ENCODE measurements at regions not wholly inside any gene's neighbourhood (a gene's known extent, or its start where the extent isn't known, plus 50 kb on each side); places are given as distances from the start of the nearest gene placed in this dataset.

DNA sequence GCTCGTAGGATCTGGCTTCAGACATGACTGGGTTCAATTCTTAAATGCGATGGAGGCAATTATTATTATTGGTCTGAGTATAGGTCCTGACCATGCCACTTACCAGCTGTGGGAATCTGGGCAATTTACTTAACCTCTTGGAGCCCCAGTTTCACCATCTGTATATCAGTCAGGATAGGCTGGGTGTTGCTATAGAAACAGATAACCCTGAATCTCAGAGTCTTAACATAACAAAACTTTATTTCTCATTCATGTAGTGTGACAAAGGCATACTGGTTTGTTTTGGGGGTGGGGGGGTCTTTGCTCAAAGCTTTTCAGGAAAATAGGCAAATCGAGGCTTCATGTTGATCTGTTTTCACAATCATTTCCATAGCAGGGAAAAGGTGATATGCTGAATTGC is 199.6 kb upstream of the SRRM4 start:
- no peak for DNase-seq (ENCODE audit: low read depth)
- in situ Hi-C loops (cut with HindIII; ENCODE audit: low pct_unique_long_range_greater_than_20kb, low sequenced_read_pairs): no loop called here

DNA sequence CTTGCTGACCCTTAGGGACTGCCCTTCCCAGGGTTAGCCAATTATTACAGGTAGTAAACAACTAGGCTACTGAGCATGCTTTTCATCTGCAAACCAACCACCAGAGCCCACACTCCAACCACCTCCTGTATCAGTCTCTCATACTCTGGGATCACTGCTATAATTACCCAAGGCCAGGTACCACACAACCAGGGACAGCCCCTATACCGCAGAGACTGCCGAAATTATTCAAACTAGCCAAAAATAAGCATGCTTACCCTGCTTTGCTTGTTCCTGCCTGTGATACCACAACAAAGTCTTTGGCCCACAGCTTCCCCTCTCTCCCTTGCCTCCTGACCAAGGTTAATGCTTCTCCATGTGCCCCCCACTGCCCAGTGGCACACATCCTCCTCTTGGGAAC is 197.6 kb upstream of the SRRM4 start:
- DNase-seq (ENCODE audit: low read depth): no peak
- in situ Hi-C loops (cut with HindIII; ENCODE audit: low pct_unique_long_range_greater_than_20kb, low sequenced_read_pairs): no loop called here

DNA sequence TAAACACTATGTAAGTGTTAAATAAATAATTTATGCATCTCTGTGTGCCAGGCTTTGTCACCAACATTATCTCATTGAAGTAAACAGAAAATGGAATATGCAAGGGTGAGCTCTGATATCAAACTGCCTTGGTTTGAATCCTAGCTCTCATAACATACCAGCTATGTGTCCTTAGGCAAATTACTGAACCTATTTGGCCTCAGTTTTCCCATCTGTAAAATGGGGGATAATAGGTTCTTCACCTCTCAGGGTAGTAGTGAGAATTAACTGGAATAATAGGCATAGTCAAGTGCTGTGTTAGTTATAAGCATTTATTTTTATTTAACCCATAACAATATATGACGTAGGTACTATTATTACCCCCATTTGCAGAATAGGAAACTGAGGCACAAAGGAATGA is 190.8 kb upstream of the SRRM4 start:
- no peak for DNase-seq (ENCODE audit: low read depth)
- in situ Hi-C loops (cut with HindIII; ENCODE audit: low pct_unique_long_range_greater_than_20kb, low sequenced_read_pairs): no loop called here

GRCh38 chr12:118813778-118814357 is 167.5 kb upstream of the SRRM4 start:
- no peak for DNase-seq (ENCODE audit: low read depth)
- in situ Hi-C loops (cut with HindIII; ENCODE audit: low pct_unique_long_range_greater_than_20kb, low sequenced_read_pairs): no loop called here

- in situ Hi-C loops (cut with HindIII; ENCODE audit: low pct_unique_long_range_greater_than_20kb, low sequenced_read_pairs): no loop called here
- no peak for DNase-seq (ENCODE audit: low read depth)
Observed at GRCh38 chr12:118816296-118816695, 165.0 kb upstream of the SRRM4 start.

DNA sequence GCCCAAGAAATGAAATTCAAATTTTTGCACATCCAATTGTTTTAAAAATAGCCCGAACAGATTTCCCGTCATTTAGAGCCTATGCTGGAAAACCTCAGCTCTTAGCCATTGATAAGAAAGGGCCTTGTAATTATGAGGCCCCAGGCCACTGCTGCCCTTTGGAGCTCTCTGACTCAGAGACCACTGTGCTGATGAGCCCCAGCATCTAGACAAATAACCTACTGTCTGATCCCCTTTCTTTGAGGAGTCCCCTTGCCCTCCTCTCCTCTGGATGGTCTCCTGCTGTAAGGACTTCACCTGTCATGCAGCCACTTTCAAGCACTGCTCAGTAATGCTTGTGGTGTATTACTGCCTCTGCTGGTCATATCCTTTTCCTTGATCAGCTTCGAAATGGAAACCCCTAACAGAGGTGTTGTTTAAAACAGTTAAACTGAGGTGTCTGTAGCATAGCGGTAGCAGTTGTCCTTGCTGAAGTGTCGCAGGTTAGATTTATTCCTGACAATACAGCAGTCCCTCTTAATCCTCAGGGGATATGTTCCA is 159.9 kb upstream of the SRRM4 start:
- no peak for DNase-seq (ENCODE audit: low read depth)
- in situ Hi-C loops (cut with HindIII; ENCODE audit: low pct_unique_long_range_greater_than_20kb, low sequenced_read_pairs): no loop called here

DNA sequence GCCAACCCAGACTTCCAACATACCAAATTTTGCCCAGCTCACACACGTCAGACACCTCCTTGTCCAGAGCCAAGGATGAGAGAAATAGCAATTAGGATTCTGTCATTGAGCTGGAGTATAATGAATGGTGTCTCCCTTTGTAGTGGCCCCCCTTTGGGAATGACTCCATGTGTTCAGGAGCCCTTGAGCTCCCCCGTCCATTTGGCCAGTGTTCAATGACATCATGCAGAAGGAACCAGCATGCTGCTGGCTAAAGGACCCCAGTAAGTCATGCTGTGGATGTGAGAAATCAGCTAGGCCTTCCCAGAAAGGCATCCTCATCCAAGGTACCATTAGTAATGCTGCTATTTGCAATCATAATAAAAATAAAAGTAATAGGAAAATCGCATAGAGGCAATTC is 158.8 kb upstream of the SRRM4 start:
- no peak for DNase-seq (ENCODE audit: low read depth)

DNA sequence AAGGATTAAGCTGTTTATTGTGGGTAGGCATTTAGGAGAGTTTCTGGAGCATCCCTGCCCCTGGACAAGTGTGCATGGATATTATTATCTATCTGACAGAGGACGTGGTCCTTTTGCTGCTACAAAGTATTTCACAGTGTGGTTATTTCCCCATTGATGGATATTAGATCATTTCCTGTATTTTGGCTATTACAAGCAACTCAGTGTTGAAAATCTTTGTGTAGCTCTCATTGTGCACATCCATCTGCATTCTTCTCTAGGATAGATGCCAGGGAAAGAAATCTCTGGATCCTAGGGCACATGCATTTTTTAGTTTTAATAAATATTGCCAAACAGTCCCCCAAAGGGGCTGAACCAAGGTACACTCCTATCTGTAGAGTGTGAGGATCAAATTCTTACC is 154.3 kb upstream of the SRRM4 start:
- in situ Hi-C loops (cut with HindIII; ENCODE audit: low pct_unique_long_range_greater_than_20kb, low sequenced_read_pairs): no loop called here
- no peak for DNase-seq (ENCODE audit: low read depth)

More for the DNA sequence above, 158.8 kb upstream of the SRRM4 start:
- in situ Hi-C loops (cut with HindIII; ENCODE audit: low pct_unique_long_range_greater_than_20kb, low sequenced_read_pairs): no loop called here

DNA sequence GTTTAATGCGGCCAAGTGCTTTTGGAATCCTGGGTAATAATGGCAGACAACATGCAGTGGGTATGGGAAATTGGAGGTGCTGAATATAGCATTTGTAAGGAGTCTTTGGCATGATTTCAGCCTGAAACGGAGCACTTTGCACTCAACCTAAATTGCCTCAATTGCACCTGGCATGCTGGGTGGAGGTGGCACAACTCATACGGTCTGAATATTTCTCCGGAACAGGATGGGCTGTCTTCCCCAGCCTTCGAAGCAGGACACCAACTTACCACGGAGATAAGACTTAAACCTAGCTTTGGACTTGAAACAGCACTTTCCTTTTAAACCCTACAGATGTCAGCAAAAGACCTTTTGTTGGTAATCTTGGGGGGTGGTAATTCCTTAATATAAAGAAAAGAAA is 153.7 kb upstream of the SRRM4 start:
- no peak for DNase-seq (ENCODE audit: low read depth)
- in situ Hi-C loops (cut with HindIII; ENCODE audit: low pct_unique_long_range_greater_than_20kb, low sequenced_read_pairs): no loop called here

DNA sequence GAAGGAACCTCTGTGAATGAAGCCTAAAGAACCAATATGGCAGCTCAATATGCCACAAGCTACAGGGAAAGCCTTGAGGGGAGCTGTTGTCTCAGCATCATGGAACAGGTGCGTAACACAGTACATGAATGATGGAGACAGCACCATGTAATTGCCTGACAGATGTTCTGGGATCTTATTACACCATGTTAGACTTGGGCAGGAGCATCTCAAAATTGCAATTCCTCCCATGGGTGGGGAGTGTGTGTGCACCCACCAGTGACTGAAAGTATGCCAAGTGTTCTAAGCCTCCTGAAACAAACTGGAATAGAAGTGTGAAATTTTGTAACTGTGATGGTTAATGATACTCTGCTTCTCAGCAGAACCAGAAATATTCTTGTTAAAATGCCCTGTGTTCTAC is 151.0 kb upstream of the SRRM4 start:
- DNase-seq (ENCODE audit: low read depth): no peak
- in situ Hi-C loops (cut with HindIII; ENCODE audit: low pct_unique_long_range_greater_than_20kb, low sequenced_read_pairs): no loop called here

DNA sequence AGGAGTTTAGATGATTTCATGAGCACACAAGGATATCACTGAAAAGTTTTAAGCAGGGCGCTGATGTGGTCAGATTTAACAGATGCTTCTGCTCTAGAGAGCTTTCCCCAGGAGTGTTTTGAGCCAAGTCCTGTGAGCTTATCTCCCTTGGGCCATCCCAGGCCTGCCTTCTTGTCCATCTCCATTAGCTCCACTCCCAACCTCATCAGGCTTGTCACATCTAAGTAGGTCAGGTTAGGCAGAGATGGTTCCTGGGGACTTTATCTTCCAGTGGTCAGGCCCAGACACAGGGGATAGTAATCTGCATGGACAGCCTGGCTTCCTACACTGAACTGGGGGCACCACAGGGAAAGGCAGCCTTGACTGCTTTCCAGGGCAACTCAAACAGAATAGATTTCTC is 145.4 kb upstream of the SRRM4 start:
- in situ Hi-C loops (cut with HindIII; ENCODE audit: low pct_unique_long_range_greater_than_20kb, low sequenced_read_pairs): no loop called here
- DNase-seq (ENCODE audit: low read depth): no peak

- in situ Hi-C loops (cut with HindIII; ENCODE audit: low pct_unique_long_range_greater_than_20kb, low sequenced_read_pairs): no loop called here
Observed at GRCh38 chr12:118840399-118840798, 140.9 kb upstream of the SRRM4 start.

DNA sequence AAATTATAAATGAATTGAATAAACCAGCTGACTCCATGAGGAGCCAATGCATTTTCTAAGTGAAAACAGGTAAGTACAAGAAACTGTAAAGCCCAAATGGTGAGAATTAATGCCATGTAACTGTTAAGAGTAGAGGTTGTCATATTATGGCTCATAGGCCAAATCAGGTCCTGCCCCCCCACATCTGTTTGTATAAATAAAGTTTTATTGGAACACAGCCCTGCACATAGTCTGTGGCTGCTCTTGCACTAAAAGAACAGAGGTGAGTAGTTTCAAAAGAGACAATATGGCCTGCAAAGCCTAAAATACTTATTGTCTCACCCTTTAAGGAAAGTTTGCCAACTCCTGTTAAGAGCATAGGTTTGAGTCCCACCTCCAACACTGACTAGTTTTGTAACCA is 140.5 kb upstream of the SRRM4 start:
- DNase-seq (ENCODE audit: low read depth): no peak
- in situ Hi-C loops (cut with HindIII; ENCODE audit: low pct_unique_long_range_greater_than_20kb, low sequenced_read_pairs): no loop called here

More at GRCh38 chr12:118840399-118840798, 140.9 kb upstream of the SRRM4 start:
- DNase-seq (ENCODE audit: low read depth): no peak

DNA sequence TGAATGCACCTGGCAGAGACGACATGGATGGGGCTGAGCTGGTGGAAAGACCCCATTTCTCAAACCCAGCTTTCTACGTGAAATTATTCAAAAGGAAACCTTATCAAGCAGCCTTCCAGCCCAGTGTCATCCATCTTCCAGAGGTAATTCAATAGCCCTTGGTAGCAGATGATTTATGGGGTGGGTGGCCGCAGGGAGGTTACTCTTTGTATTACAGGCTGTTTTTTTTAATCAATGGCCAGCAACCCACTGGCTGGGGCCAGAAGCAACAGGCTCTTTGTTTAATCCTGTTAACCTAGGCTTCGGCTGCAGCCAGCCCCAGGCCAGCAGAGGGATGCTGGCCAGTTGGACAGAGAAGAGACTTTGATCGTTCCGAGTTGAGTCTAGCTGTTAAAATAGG is 139.8 kb upstream of the SRRM4 start:
- in situ Hi-C loops (cut with HindIII; ENCODE audit: low pct_unique_long_range_greater_than_20kb, low sequenced_read_pairs): no loop called here
- DNase-seq (ENCODE audit: low read depth): no peak

DNA sequence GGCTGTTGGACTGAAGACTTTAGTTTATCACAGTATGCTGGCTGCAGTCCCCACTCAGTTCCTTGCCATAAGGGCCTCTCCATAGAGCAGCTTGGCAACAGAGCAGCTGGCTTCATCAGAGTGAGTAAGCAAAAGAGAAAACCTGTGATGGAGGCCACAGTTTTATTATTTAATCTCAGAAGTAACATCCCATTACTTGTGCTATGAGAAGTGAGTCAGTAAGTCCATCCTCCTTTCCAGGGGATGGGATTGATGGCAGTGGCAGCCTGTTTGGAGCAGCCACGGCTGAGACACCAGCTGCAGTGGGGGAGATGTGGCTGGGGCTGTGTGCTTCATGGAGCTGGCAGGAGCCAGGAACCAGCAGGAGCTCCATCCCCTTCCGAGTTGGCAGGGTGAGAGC is 138.5 kb upstream of the SRRM4 start:
- in situ Hi-C loops (cut with HindIII; ENCODE audit: low pct_unique_long_range_greater_than_20kb, low sequenced_read_pairs): no loop called here
- DNase-seq (ENCODE audit: low read depth): no peak

- in situ Hi-C loops (cut with HindIII; ENCODE audit: low pct_unique_long_range_greater_than_20kb, low sequenced_read_pairs): no loop called here
- DNase-seq (ENCODE audit: low read depth): no peak
Observed at GRCh38 chr12:118846416-118846815, 134.9 kb upstream of the SRRM4 start.

GRCh38 chr12:118850244-118850825 is 131.0 kb upstream of the SRRM4 start:
- in situ Hi-C loops (cut with HindIII; ENCODE audit: low pct_unique_long_range_greater_than_20kb, low sequenced_read_pairs): no loop called here
- DNase-seq (ENCODE audit: low read depth): no peak

GRCh38 chr12:118851891-118852290 is 129.4 kb upstream of the SRRM4 start:
- in situ Hi-C loops (cut with HindIII; ENCODE audit: low pct_unique_long_range_greater_than_20kb, low sequenced_read_pairs): no loop called here
- no peak for DNase-seq (ENCODE audit: low read depth)

DNA sequence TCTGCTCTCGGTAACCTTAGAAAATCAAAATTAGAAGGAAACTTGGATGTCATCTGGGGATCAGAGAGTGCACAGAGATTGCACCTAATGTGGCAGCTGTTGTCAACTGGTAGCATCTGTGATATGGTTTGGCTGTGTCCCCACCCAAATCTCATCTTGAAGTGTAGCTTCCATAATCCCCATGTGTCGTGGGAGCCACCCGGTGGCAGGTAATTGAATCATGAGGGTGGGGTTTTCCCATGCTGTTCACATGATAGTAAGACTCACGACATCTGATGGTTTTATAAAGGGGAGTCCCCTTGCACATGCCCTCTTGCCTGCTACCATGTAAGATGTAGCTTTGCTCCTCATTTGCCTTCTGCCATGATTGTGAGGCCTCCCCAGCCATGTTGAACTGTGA is 127.7 kb upstream of the SRRM4 start:
- DNase-seq (ENCODE audit: low read depth): no peak
- in situ Hi-C loops (cut with HindIII; ENCODE audit: low pct_unique_long_range_greater_than_20kb, low sequenced_read_pairs): no loop called here

GRCh38 chr12:118855858-118856257 is 125.5 kb upstream of the SRRM4 start:
- DNase-seq (ENCODE audit: low read depth): no peak
- in situ Hi-C loops (cut with HindIII; ENCODE audit: low pct_unique_long_range_greater_than_20kb, low sequenced_read_pairs): no loop called here
